ENCODE measurements at regions not wholly inside any gene's neighbourhood (a gene's known extent, or its start where the extent isn't known, plus 50 kb on each side); places are given as distances from the start of the nearest gene placed in this dataset.

DNA sequence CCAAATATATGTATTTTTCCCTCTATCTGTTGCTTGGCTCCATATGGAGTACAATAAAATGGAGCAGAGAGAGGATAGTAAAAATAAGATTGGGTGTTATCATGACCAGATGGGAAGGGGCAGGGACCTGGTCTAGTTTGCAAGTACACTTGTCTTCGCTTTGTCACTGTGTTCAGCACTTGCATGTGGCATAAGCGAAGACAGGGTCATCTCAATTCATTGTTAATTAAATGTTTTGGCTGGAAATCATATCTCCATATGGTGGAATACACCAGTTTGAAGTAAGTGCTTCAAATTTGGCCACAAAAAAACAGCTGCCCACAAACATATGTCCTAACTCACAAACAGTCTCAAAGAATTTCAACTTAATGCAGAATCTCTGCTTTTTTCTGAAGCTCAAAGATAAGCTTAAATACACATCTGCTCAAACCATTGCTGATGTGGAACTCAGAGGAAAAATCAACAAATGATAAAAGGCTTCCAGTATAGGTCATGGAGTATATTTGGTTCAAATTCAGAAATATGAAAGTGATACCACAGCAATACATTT lies 865.4 kb downstream of the TLE4 start:
- Histone ChIP-seq H3K4me1 (ENCODE audit: control insufficient read depth, insufficient read depth, low read length, poor library complexity, severe bottlenecking) (no peaks in the 10 kb centered on the region), H3K4me3 (ENCODE audit: insufficient read depth, low read depth, low read length, poor library complexity, severe bottlenecking) (no peak overlapping the region), H3K27me3 (replicated peaks; ENCODE audit: control insufficient read depth, insufficient read depth, low read length, poor library complexity, severe bottlenecking) (no peaks in the 10 kb centered on the region), H3K36me3 (ENCODE audit: control insufficient read depth, insufficient read depth, low read length) (no peaks in the 10 kb centered on the region), H3K9me3 (ENCODE audit: control insufficient read depth, low read length) (no peaks in the 10 kb centered on the region), H3K27ac (ENCODE audit: insufficient read depth, low read length, poor library complexity, severe bottlenecking) (no peak overlapping the region)
- DNase-seq, result no peak

DNA sequence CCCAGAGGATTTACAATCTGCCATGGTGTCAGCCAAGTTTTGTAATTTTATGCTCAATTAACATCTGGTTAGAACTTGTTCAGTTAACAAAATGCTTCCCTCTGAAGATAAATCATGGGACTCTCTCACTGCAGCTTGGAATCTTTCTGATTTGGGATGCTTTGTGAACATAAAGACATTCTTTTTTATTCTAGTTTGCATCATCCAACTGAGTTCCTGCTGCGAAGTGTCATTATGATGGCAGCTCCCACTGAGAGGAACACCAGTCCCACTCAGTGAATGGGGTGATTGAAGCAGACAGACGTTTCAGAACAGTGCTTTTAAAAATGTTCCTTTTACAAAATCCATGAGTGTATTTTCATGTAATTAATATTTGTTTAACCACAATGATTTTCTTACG lies 863.8 kb downstream of the TLE4 start:
- no peak overlapping the region for H3K4me3 ChIP-seq (ENCODE audit: insufficient read depth, low read depth, low read length, poor library complexity, severe bottlenecking)
- no peaks in the 10 kb centered on the region for H3K4me1 ChIP-seq (ENCODE audit: control insufficient read depth, insufficient read depth, low read length, poor library complexity, severe bottlenecking)
- no peaks in the 10 kb centered on the region for H3K36me3 ChIP-seq (ENCODE audit: control insufficient read depth, insufficient read depth, low read length)
- H3K9me3 ChIP-seq (ENCODE audit: control insufficient read depth, low read length), result no peaks in the 10 kb centered on the region
- no peaks in the 10 kb centered on the region for H3K27me3 ChIP-seq (replicated peaks; ENCODE audit: control insufficient read depth, insufficient read depth, low read length, poor library complexity, severe bottlenecking)
- no peak for DNase-seq
- H3K27ac ChIP-seq (ENCODE audit: insufficient read depth, low read length, poor library complexity, severe bottlenecking), result no peak overlapping the region

DNA sequence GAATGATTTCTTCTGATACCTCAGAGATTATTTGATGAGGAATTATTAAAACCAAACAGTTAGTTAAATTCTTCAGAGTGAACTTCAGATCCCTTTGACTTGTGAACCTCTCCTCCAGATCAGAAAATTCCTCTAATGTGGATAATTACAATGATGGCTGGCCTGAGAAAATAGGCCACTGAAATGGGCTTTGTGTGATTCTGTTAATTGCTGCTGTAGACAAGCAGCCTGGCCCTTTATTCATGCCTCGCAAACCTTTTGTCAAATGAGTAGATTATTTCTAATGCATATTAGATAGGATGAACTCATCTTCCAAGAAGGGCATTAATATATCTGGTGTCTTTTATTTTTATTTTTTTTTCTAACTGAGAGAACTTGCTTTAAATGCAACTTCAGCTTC lies 855.2 kb downstream of the TLE4 start:
- Histone ChIP-seq H3K27ac (ENCODE audit: insufficient read depth, low read length, poor library complexity, severe bottlenecking) (no peak overlapping the region), H3K36me3 (ENCODE audit: control insufficient read depth, insufficient read depth, low read length) (no peaks in the 10 kb centered on the region), H3K9me3 (ENCODE audit: control insufficient read depth, low read length) (no peaks in the 10 kb centered on the region), H3K4me1 (ENCODE audit: control insufficient read depth, insufficient read depth, low read length, poor library complexity, severe bottlenecking) (no peaks in the 10 kb centered on the region), H3K27me3 (replicated peaks; ENCODE audit: control insufficient read depth, insufficient read depth, low read length, poor library complexity, severe bottlenecking) (no peaks in the 10 kb centered on the region), H3K4me3 (ENCODE audit: insufficient read depth, low read depth, low read length, poor library complexity, severe bottlenecking) (no peak overlapping the region)
- DNase-seq, result no peak

DNA sequence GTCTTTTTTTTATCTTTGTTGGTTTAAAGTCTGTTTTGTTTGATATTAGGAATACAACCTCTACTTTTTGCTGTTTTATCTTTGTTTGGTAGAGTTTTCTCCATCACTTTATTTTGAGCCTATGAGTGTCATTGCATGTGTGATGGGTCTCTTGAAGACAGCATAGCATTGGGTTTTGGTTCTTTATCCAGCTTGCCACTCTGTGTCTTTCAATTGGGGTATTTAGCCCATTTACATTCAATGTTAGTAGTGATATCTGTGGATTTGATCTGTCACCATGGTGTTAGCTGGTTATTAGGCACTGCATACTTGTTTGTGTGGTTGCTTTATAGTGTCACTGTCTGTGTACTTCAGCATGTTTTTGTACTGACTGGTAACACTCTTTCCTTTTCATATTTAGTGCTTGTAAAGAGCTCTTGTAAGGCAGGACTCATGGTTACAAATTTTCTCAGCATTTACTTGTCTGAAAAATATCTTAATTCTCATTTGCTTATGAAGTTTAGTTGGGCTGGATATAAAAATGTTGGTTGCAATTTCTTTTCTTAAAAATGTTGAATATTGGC lies 845.5 kb downstream of the TLE4 start:
- Histone ChIP-seq H3K4me3 (ENCODE audit: insufficient read depth, low read depth, low read length, poor library complexity, severe bottlenecking) (no peak overlapping the region), H3K9me3 (ENCODE audit: control insufficient read depth, low read length) (no peaks in the 10 kb centered on the region), H3K27ac (ENCODE audit: insufficient read depth, low read length, poor library complexity, severe bottlenecking) (no peak overlapping the region), H3K4me1 (ENCODE audit: control insufficient read depth, insufficient read depth, low read length, poor library complexity, severe bottlenecking) (no peaks in the 10 kb centered on the region), H3K27me3 (replicated peaks; ENCODE audit: control insufficient read depth, insufficient read depth, low read length, poor library complexity, severe bottlenecking) (no peaks in the 10 kb centered on the region), H3K36me3 (ENCODE audit: control insufficient read depth, insufficient read depth, low read length) (no peaks in the 10 kb centered on the region)
- no peak for DNase-seq

DNA sequence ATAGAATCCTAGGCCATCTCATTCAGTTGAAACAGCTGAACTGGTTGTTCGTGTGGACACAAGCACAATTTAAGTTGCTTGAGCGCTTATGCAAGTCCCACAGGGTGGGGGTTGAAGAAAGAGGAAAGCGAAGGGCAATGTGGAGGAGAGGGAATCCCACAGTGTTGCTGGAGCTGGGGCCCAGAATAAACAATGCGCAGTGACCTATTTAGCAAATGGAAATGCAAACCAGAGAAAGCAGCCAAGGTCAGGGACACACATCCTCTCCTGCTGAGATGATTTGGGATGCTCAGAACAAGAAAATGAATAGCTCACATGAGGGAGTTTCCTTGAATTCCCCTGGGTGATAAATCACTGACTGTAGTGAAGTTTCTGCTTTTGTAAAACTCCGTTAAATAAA lies 838.3 kb downstream of the TLE4 start:
- Histone ChIP-seq H3K27me3 (replicated peaks; ENCODE audit: control insufficient read depth, insufficient read depth, low read length, poor library complexity, severe bottlenecking) (no peaks in the 10 kb centered on the region), H3K9me3 (ENCODE audit: control insufficient read depth, low read length) (no peaks in the 10 kb centered on the region), H3K4me1 (ENCODE audit: control insufficient read depth, insufficient read depth, low read length, poor library complexity, severe bottlenecking) (no peaks in the 10 kb centered on the region), H3K36me3 (ENCODE audit: control insufficient read depth, insufficient read depth, low read length) (no peaks in the 10 kb centered on the region), H3K27ac (ENCODE audit: insufficient read depth, low read length, poor library complexity, severe bottlenecking) (no peak overlapping the region), H3K4me3 (ENCODE audit: insufficient read depth, low read depth, low read length, poor library complexity, severe bottlenecking) (no peak overlapping the region)
- no peak for DNase-seq

DNA sequence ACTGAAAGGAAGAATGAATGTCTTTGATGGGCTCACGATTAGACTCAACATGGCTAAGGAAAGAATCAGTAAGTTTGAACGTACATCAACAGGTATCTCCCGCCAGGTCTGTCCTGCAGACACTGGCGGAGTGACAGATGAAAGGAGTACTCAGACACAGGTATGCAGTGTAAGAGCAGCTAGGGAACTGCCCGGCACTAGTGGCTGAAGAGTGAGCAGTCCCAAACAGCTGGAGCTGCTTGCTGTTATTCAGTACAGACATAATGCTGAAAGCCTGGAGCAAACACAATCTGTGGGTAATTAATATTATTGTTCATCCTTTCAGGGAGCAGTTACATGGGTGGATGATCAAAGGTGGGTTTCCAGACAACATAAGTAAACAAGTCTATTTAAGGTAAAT lies 835.5 kb downstream of the TLE4 start:
- Histone ChIP-seq H3K4me1 (ENCODE audit: control insufficient read depth, insufficient read depth, low read length, poor library complexity, severe bottlenecking) (no peaks in the 10 kb centered on the region), H3K4me3 (ENCODE audit: insufficient read depth, low read depth, low read length, poor library complexity, severe bottlenecking) (no peak overlapping the region), H3K36me3 (ENCODE audit: control insufficient read depth, insufficient read depth, low read length) (no peaks in the 10 kb centered on the region), H3K27ac (ENCODE audit: insufficient read depth, low read length, poor library complexity, severe bottlenecking) (no peak overlapping the region), H3K27me3 (replicated peaks; ENCODE audit: control insufficient read depth, insufficient read depth, low read length, poor library complexity, severe bottlenecking) (no peaks in the 10 kb centered on the region), H3K9me3 (ENCODE audit: control insufficient read depth, low read length) (no peaks in the 10 kb centered on the region)
- DNase-seq, result no peak

DNA sequence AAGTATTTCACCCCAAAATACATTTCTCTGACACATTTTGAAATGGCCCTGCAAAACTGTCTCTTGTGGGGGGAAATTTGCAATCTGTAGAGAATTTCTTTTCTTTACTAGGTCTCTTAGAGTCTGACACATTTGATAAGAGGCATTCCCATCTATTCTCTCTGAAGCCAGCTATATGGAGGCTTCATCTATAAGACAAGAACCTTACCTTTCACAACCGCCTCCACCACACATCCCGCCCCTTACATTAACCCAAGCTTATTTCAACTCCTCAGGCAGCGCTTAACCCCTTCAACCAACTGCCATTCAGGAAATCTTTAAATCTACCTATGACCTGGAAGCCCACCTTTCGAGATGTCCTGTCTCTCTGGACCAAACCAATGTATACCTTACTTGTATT lies 829.5 kb downstream of the TLE4 start:
- H3K27ac ChIP-seq (ENCODE audit: insufficient read depth, low read length, poor library complexity, severe bottlenecking), result no peak overlapping the region
- H3K36me3 ChIP-seq (ENCODE audit: control insufficient read depth, insufficient read depth, low read length), result no peaks in the 10 kb centered on the region
- H3K27me3 ChIP-seq (replicated peaks; ENCODE audit: control insufficient read depth, insufficient read depth, low read length, poor library complexity, severe bottlenecking), result no peaks in the 10 kb centered on the region
- H3K9me3 ChIP-seq (ENCODE audit: control insufficient read depth, low read length), result no peaks in the 10 kb centered on the region
- no peak for DNase-seq
- H3K4me3 ChIP-seq (ENCODE audit: insufficient read depth, low read depth, low read length, poor library complexity, severe bottlenecking), result no peak overlapping the region
- no peaks in the 10 kb centered on the region for H3K4me1 ChIP-seq (ENCODE audit: control insufficient read depth, insufficient read depth, low read length, poor library complexity, severe bottlenecking)

DNA sequence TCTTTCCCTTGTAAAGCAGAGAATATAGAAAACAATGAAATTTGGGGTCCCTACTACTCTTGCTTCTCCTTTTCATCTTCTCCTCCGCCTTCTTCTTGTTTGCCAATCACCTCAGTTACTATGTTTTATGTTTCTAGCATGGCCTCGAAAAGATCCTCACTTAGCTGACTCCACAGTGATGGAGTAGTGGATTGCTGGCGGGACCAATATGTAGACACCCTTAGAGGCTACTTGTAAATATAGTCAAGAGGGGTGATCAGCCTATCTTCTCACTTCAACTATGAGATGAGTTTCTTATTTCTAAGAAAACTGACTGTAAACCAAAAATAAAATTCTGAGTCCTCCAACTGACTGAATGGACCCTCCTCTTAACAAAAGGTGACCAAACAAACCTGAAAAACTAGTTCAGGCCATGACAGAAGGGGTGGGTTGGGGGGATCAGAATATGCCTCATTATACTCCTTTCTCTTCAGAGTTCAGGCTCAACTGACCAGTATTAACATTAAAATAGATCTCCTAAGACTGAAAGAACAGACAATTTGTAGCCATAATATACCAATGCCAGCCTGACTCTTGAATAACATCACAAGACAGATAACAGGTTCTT lies 829.0 kb downstream of the TLE4 start:
- Histone ChIP-seq H3K27me3 (replicated peaks; ENCODE audit: control insufficient read depth, insufficient read depth, low read length, poor library complexity, severe bottlenecking) (no peaks in the 10 kb centered on the region), H3K36me3 (ENCODE audit: control insufficient read depth, insufficient read depth, low read length) (no peaks in the 10 kb centered on the region), H3K27ac (ENCODE audit: insufficient read depth, low read length, poor library complexity, severe bottlenecking) (no peak overlapping the region), H3K9me3 (ENCODE audit: control insufficient read depth, low read length) (no peaks in the 10 kb centered on the region), H3K4me1 (ENCODE audit: control insufficient read depth, insufficient read depth, low read length, poor library complexity, severe bottlenecking) (no peaks in the 10 kb centered on the region), H3K4me3 (ENCODE audit: insufficient read depth, low read depth, low read length, poor library complexity, severe bottlenecking) (no peak overlapping the region)
- no peak for DNase-seq

DNA sequence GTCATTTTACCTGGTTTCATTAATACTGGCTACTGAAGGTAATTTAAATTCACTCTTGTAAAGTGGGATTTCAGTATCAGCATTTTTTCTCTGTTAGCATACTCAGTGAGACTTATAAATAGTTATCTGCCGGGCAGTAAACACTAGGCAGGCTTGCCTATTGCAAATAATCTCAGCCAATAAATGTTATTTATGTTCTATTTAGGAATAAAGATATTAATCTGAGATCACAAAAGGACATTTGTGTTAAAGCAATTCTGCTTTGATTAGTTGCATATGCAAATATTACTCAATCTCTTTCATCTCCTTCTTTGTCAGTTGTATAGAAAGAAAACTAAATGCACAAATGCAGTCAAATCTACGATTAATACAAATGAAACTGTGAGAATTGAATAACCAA lies 827.8 kb downstream of the TLE4 start:
- no peak for DNase-seq
- H3K27ac ChIP-seq (ENCODE audit: insufficient read depth, low read length, poor library complexity, severe bottlenecking), result no peak overlapping the region
- no peak overlapping the region for H3K4me3 ChIP-seq (ENCODE audit: insufficient read depth, low read depth, low read length, poor library complexity, severe bottlenecking)
- H3K9me3 ChIP-seq (ENCODE audit: control insufficient read depth, low read length), result no peaks in the 10 kb centered on the region
- H3K27me3 ChIP-seq (replicated peaks; ENCODE audit: control insufficient read depth, insufficient read depth, low read length, poor library complexity, severe bottlenecking), result no peaks in the 10 kb centered on the region
- H3K4me1 ChIP-seq (ENCODE audit: control insufficient read depth, insufficient read depth, low read length, poor library complexity, severe bottlenecking), result no peaks in the 10 kb centered on the region
- H3K36me3 ChIP-seq (ENCODE audit: control insufficient read depth, insufficient read depth, low read length), result no peaks in the 10 kb centered on the region

DNA sequence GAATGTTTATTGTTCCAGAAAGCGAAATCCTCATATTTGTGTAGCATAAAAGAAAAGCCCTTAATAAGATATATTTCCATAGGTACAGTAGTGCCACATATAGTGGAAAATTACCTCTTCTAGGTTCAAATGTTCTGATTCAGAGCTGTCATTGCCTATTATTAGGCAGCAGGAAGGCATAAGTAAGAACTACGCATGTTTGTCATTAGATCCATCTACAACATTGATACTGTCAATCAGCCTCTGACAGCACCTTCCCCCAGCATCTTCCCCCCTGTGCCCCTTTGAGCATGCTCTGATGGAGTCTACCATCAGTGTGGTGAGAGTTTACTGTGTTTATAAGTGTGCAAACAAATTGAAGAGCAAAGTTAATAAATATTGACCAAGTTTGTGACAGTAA lies 816.1 kb downstream of the TLE4 start:
- Histone ChIP-seq H3K36me3 (ENCODE audit: control insufficient read depth, insufficient read depth, low read length) (no peaks in the 10 kb centered on the region), H3K27me3 (replicated peaks; ENCODE audit: control insufficient read depth, insufficient read depth, low read length, poor library complexity, severe bottlenecking) (no peaks in the 10 kb centered on the region), H3K27ac (ENCODE audit: insufficient read depth, low read length, poor library complexity, severe bottlenecking) (no peak overlapping the region), H3K9me3 (ENCODE audit: control insufficient read depth, low read length) (peaks cover 5% of the 10 kb centered on the region), H3K4me3 (ENCODE audit: insufficient read depth, low read depth, low read length, poor library complexity, severe bottlenecking) (no peak overlapping the region), H3K4me1 (ENCODE audit: control insufficient read depth, insufficient read depth, low read length, poor library complexity, severe bottlenecking) (no peaks in the 10 kb centered on the region)
- no peak for DNase-seq
